GM23248 (cell line): ENCODE measurements at regions not wholly inside any gene's neighbourhood (a gene's known extent, or its start where the extent isn't known, plus 50 kb on each side); places are given as distances from the start of the nearest gene placed in this dataset.

Source experiments
- EZH2 ChIP-seq: fragments of 200-600 bp; sonication (generic); IDR thresholded peaks from 2 replicates; pipeline ENCODE4 v1.6.1; 2018; ENCODE audit warnings: antibody characterized with exemption, mild to moderate bottlenecking; ENCODE audit not compliant: insufficient read depth, poor library complexity, severe bottlenecking
- EZH2phosphoT487 ChIP-seq: fragments of 200-600 bp; sonication (generic); IDR thresholded peaks from 2 replicates; pipeline ENCODE4 v1.6.1; 2018; ENCODE audit warnings: antibody characterized with exemption, moderate library complexity, mild to moderate bottlenecking, low read depth; ENCODE audit not compliant: insufficient read depth

DNA sequence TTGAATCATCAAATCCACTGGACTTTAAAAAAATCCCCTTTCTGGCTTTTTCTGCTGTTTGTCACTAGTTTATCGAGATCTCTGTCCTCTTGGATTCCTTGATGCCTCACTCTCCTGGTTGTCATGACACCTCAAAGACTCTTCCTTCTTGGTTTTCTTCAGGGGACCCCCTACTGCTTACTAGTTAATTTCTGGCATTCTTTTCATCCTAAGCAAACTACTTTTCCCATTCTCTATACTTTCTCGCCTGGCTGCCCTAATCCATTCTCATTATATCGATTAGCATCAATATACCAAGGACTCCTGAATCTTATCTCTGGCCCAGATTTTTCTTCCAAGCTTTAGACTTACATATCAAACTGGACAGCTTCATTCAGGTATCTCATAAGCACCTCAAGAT is 98.6 kb downstream of the NEDD1 start:
- TF ChIP-seq EZH2phosphoT487: no peak
- no peak for TF ChIP-seq EZH2
